WTC11 (cell line): ENCODE measurements at regions not wholly inside any gene's neighbourhood (a gene's known extent, or its start where the extent isn't known, plus 50 kb on each side); places are given as distances from the start of the nearest gene placed in this dataset.

ENCODE experiments used
- SOX15 ChIP-seq: fragments of 250-450 bp; sonication (Bioruptor Pico); IDR thresholded peaks from 2 replicates; pipeline ENCODE4 v1.9.0; 2021; ENCODE audit warnings: mild to moderate bottlenecking
- SP1 ChIP-seq: sonication (generic); formaldehyde crosslinking; conservative IDR thresholded peaks from 2 replicates; pipeline ENCODE4 v1.8.1; 2022; ENCODE audit warnings: missing genetic modification reagents
- TEAD4 ChIP-seq: sonication (generic); formaldehyde crosslinking; IDR thresholded peaks from 2 replicates; pipeline ENCODE4 v1.8.0; 2022; ENCODE audit warnings: mild to moderate bottlenecking, missing genetic modification reagents
- TF ChIP-seq, protein P1 (sequence below): sonication (generic); formaldehyde crosslinking; IDR thresholded peaks from 2 replicates; pipeline ENCODE4 v1.8.1; 2023; ENCODE audit warnings: mild to moderate bottlenecking, moderate library complexity, missing genetic modification reagents
- TF ChIP-seq, protein P2 (sequence below): fragments of 250-450 bp; sonication (Bioruptor Pico); IDR thresholded peaks from 2 replicates; pipeline ENCODE4 v1.9.0; 2021; ENCODE audit warnings: mild to moderate bottlenecking, borderline replicate concordance
- TF ChIP-seq, protein P3 (sequence below): fragments of 200-600 bp; IDR thresholded peaks from 2 replicates; pipeline ENCODE4 v1.8.0; 2022; ENCODE audit warnings: antibody characterized with exemption
- TF ChIP-seq, protein P4 (sequence below): sonication (generic); formaldehyde crosslinking; IDR thresholded peaks from 2 replicates; pipeline ENCODE4 v1.8.1; 2023; ENCODE audit warnings: mild to moderate bottlenecking, missing genetic modification reagents, borderline replicate concordance
- TF ChIP-seq, protein P5 (sequence below): sonication (generic); formaldehyde crosslinking; IDR thresholded peaks from 2 replicates; pipeline ENCODE4 v1.8.1; 2023; ENCODE audit warnings: mild to moderate bottlenecking, missing genetic modification reagents
- TF ChIP-seq, protein P6 (sequence below): sonication (generic); formaldehyde crosslinking; IDR thresholded peaks from 2 replicates; pipeline ENCODE4 v1.8.0; 2022; ENCODE audit warnings: mild to moderate bottlenecking, missing genetic modification reagents
- TF ChIP-seq, protein P7 (sequence below): sonication (generic); formaldehyde crosslinking; conservative IDR thresholded peaks from 2 replicates; pipeline ENCODE4 v1.8.1; 2022; ENCODE audit warnings: mild to moderate bottlenecking, missing genetic modification reagents
- TF ChIP-seq, protein P8 (sequence below): sonication (generic); formaldehyde crosslinking; IDR thresholded peaks from 2 replicates; pipeline ENCODE4 v1.8.1; 2023; ENCODE audit warnings: mild to moderate bottlenecking, missing genetic modification reagents, moderate library complexity

DNA sequence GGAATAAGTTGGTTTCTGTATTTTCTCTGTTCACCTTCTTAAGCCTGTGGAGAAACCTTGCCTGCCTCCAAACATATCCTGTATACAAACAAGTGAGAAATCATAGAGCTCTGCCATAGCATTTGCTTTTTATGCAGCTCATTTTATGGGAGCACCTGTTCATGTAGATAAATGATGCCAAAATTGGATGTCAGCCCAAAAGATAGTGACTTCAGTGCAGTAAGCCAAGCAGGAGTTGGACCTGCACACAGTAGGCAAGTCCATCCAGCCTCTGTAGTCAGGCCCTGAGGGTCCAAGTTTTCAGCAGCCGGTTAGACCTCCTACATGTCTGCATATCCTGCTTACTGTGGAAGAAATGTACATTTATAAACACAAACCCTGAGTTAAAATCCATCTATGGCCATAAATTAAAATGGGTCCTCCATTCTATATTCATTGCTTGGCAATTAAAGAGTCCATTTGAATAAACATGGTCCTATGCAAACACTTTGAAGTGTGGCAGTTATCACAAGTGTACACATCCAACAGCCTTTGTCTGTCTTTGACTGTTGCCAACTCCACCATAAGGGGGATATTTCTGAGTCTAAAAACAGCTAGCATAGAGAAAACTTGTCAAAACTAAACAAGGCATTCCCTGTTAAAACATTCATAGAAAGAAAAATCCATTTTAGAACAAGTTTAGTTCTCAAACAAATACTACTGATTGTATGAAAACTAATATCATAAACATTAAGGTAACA is 847.8 kb downstream of the RPS29 start:
- TF ChIP-seq, protein P1, sequence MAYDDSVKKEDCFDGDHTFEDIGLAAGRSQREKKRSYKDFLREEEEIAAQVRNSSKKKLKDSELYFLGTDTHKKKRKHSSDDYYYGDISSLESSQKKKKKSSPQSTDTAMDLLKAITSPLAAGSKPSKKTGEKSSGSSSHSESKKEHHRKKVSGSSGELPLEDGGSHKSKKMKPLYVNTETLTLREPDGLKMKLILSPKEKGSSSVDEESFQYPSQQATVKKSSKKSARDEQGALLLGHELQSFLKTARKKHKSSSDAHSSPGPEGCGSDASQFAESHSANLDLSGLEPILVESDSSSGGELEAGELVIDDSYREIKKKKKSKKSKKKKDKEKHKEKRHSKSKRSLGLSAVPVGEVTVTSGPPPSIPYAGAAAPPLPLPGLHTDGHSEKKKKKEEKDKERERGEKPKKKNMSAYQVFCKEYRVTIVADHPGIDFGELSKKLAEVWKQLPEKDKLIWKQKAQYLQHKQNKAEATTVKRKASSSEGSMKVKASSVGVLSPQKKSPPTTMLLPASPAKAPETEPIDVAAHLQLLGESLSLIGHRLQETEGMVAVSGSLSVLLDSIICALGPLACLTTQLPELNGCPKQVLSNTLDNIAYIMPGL (CRISPR knock-in tag), result no peak
- TF ChIP-seq SP1 (CRISPR knock-in tag) (no peak), TEAD4 (CRISPR knock-in tag) (no peak), SOX15 (no peak)
- TF ChIP-seq, protein P2, sequence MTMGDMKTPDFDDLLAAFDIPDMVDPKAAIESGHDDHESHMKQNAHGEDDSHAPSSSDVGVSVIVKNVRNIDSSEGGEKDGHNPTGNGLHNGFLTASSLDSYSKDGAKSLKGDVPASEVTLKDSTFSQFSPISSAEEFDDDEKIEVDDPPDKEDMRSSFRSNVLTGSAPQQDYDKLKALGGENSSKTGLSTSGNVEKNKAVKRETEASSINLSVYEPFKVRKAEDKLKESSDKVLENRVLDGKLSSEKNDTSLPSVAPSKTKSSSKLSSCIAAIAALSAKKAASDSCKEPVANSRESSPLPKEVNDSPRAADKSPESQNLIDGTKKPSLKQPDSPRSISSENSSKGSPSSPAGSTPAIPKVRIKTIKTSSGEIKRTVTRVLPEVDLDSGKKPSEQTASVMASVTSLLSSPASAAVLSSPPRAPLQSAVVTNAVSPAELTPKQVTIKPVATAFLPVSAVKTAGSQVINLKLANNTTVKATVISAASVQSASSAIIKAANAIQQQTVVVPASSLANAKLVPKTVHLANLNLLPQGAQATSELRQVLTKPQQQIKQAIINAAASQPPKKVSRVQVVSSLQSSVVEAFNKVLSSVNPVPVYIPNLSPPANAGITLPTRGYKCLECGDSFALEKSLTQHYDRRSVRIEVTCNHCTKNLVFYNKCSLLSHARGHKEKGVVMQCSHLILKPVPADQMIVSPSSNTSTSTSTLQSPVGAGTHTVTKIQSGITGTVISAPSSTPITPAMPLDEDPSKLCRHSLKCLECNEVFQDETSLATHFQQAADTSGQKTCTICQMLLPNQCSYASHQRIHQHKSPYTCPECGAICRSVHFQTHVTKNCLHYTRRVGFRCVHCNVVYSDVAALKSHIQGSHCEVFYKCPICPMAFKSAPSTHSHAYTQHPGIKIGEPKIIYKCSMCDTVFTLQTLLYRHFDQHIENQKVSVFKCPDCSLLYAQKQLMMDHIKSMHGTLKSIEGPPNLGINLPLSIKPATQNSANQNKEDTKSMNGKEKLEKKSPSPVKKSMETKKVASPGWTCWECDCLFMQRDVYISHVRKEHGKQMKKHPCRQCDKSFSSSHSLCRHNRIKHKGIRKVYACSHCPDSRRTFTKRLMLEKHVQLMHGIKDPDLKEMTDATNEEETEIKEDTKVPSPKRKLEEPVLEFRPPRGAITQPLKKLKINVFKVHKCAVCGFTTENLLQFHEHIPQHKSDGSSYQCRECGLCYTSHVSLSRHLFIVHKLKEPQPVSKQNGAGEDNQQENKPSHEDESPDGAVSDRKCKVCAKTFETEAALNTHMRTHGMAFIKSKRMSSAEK, result no peak
- TF ChIP-seq, protein P3, sequence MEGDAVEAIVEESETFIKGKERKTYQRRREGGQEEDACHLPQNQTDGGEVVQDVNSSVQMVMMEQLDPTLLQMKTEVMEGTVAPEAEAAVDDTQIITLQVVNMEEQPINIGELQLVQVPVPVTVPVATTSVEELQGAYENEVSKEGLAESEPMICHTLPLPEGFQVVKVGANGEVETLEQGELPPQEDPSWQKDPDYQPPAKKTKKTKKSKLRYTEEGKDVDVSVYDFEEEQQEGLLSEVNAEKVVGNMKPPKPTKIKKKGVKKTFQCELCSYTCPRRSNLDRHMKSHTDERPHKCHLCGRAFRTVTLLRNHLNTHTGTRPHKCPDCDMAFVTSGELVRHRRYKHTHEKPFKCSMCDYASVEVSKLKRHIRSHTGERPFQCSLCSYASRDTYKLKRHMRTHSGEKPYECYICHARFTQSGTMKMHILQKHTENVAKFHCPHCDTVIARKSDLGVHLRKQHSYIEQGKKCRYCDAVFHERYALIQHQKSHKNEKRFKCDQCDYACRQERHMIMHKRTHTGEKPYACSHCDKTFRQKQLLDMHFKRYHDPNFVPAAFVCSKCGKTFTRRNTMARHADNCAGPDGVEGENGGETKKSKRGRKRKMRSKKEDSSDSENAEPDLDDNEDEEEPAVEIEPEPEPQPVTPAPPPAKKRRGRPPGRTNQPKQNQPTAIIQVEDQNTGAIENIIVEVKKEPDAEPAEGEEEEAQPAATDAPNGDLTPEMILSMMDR, result no peak
- TF ChIP-seq, protein P4, sequence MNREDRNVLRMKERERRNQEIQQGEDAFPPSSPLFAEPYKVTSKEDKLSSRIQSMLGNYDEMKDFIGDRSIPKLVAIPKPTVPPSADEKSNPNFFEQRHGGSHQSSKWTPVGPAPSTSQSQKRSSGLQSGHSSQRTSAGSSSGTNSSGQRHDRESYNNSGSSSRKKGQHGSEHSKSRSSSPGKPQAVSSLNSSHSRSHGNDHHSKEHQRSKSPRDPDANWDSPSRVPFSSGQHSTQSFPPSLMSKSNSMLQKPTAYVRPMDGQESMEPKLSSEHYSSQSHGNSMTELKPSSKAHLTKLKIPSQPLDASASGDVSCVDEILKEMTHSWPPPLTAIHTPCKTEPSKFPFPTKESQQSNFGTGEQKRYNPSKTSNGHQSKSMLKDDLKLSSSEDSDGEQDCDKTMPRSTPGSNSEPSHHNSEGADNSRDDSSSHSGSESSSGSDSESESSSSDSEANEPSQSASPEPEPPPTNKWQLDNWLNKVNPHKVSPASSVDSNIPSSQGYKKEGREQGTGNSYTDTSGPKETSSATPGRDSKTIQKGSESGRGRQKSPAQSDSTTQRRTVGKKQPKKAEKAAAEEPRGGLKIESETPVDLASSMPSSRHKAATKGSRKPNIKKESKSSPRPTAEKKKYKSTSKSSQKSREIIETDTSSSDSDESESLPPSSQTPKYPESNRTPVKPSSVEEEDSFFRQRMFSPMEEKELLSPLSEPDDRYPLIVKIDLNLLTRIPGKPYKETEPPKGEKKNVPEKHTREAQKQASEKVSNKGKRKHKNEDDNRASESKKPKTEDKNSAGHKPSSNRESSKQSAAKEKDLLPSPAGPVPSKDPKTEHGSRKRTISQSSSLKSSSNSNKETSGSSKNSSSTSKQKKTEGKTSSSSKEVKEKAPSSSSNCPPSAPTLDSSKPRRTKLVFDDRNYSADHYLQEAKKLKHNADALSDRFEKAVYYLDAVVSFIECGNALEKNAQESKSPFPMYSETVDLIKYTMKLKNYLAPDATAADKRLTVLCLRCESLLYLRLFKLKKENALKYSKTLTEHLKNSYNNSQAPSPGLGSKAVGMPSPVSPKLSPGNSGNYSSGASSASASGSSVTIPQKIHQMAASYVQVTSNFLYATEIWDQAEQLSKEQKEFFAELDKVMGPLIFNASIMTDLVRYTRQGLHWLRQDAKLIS (CRISPR knock-in tag), result no peak
- TF ChIP-seq, protein P5, sequence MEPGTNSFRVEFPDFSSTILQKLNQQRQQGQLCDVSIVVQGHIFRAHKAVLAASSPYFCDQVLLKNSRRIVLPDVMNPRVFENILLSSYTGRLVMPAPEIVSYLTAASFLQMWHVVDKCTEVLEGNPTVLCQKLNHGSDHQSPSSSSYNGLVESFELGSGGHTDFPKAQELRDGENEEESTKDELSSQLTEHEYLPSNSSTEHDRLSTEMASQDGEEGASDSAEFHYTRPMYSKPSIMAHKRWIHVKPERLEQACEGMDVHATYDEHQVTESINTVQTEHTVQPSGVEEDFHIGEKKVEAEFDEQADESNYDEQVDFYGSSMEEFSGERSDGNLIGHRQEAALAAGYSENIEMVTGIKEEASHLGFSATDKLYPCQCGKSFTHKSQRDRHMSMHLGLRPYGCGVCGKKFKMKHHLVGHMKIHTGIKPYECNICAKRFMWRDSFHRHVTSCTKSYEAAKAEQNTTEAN, result no peak
- TF ChIP-seq, protein P6, sequence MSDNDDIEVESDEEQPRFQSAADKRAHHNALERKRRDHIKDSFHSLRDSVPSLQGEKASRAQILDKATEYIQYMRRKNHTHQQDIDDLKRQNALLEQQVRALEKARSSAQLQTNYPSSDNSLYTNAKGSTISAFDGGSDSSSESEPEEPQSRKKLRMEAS (CRISPR knock-in tag), result no peak
- TF ChIP-seq, protein P7, sequence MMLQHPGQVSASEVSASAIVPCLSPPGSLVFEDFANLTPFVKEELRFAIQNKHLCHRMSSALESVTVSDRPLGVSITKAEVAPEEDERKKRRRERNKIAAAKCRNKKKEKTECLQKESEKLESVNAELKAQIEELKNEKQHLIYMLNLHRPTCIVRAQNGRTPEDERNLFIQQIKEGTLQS (CRISPR knock-in tag), result no peak
- TF ChIP-seq, protein P8, sequence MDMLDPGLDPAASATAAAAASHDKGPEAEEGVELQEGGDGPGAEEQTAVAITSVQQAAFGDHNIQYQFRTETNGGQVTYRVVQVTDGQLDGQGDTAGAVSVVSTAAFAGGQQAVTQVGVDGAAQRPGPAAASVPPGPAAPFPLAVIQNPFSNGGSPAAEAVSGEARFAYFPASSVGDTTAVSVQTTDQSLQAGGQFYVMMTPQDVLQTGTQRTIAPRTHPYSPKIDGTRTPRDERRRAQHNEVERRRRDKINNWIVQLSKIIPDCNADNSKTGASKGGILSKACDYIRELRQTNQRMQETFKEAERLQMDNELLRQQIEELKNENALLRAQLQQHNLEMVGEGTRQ (CRISPR knock-in tag), result no peak
